NCI-H1694 treated with DMSO at 0.1 percent for 48 hours (cell line): ENCODE measurements at regions not wholly inside any gene's neighbourhood (a gene's known extent, or its start where the extent isn't known, plus 50 kb on each side); places are given as distances from the start of the nearest gene placed in this dataset.

Experiments
- DNase-seq: peaks from one replicate; lab custom pipeline; 2025; lab: John Stamatoyannopoulos, UW

DNA sequence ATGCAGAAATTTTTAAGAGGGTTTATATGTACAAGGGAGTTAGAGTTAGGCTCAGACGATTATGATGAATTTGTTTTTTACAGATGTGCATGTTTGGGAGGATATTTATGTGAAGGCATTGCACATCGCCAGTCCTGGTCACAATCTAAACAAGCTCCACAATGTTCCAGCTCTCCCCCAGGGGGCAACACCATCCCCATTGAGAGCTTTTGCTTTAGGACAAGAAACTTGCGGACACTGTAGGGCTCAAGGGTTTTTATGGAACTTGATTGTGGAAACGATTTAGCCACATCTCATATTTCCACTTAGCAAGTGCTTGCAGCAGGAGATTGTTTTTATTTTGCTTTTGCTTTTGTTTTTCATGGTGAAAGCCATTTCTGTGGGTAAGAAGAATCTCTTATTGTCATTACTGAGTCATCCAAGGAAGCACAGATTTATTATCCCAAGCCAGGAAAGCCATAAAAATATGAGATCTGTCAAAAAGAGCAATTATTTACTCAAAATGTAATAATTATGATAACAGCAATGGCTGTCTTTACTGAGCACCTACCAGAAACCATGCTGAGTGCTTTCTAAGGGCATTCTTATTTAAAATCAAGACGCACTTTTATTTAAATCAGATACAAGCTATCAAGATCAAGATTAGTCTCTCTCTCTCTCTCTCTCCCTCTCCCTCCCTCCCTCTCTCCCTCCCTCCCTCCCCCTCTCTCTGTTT lies 276.7 kb upstream of the SRRM4 start:
- DNase-seq, result no peak

DNA sequence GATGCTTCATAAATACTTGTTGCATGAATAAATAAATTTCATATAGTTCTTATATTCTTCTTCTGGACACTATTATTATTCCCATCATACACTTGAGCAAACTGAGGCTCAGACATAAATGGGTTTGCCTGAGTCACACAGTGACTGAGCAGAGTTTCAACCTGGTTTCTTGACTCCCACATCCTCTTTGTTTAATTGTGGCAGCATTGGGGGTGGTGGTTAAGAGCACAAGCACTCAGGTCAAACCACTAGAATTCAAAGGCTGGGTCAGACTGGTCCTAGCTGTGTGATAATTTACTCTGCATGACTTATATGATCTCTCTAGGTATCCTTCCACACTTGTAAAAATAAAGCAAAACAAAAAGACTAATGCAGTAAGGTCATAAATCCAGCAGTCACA lies 274.9 kb upstream of the SRRM4 start:
- DNase-seq, result no peak

DNA sequence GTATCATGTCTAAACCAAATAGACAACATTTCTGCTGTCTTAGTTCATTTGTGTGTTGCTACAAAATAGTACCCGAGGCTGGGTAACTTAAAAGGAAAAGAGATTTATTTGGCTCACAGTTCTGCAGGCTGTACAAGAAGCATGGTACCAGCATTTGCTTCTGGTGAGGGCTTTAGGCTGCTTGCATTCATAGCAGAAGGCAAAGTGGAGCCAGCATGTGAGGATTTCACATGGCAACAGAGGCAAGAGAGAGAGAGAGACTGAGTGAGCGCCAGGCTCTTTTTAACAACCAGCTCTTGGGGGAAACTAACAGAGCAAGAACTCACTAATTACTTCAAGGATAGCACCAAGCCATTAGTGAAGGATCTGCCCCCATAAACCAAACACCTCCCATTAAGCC lies 271.4 kb upstream of the SRRM4 start:
- DNase-seq, result no peak

DNA sequence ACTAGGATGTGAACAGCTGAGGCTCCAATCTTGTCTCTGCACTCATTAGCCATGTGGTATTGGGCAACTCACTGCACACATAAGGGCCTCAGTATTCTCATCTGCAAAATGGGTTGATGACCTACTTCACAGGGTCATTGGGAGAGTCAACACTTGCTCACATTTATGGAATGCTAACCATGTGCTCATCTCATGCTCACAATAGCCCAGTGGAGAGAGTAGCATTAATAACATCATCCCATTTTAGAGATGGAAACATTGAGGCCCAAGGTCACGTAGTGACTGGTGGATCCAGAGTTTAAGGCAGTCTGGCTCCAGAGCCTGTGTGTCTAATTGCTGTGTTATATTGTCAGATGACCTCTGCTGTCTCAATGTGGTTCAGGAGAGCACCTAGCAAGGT lies 270.2 kb upstream of the SRRM4 start:
- DNase-seq, result no peak

DNA sequence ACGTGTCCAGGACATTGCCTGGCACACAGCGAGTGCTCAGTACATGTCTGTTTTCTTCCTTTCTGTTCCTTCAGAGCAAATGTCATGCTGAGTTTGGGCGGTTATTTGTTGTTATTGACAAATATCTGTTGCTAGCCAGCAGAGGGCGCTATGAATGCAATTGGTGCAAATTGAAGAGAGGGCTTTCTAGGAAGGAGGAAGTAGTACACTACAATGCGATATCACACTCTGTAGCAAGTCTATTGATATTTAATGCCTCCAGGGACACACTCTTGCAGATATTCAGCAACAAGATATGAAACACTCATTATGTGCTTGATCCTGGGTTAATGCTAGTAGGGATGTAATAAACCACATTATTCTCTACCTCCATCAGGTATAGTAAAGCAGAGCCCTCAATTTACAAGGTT lies 267.3 kb upstream of the SRRM4 start:
- DNase-seq, result peak; percentile 14

DNA sequence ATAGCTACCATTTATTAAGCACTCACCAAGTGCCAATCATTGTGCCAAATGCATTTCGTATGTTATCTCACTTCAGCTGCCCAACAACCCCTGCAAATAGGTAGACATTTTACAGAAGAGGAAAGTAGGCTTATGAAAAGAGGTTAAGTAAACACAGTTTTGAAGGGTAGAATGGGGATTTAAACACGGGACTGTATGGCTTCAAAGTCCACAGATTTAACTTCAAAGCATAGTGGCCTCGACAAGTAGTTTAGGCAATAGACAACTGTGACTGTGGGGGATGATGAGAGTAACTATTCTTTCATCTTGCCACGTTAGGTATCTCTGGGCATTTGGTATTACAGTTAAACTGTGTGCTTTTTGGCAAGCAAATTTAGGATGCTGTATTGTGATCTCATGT lies 266.8 kb upstream of the SRRM4 start:
- no peak for DNase-seq

DNA sequence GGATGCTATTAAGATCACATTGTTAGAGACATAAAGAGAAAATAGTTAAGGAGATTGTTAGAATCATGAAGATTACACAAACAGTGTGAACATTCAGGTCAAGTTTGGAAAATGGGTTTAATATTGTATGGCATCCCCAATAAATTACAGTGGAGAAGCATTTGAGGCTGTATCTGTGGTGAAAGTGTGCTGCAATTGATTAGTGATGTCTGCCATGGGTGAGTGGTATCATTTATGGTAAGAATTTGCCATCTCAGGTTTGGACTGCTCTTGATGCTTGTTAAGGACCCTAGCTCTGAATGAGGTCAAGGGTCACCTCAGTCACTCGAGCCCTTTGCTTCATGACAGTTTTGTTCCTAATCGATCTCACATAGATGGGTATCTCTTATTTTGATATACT lies 265.7 kb upstream of the SRRM4 start:
- DNase-seq, result no peak

DNA sequence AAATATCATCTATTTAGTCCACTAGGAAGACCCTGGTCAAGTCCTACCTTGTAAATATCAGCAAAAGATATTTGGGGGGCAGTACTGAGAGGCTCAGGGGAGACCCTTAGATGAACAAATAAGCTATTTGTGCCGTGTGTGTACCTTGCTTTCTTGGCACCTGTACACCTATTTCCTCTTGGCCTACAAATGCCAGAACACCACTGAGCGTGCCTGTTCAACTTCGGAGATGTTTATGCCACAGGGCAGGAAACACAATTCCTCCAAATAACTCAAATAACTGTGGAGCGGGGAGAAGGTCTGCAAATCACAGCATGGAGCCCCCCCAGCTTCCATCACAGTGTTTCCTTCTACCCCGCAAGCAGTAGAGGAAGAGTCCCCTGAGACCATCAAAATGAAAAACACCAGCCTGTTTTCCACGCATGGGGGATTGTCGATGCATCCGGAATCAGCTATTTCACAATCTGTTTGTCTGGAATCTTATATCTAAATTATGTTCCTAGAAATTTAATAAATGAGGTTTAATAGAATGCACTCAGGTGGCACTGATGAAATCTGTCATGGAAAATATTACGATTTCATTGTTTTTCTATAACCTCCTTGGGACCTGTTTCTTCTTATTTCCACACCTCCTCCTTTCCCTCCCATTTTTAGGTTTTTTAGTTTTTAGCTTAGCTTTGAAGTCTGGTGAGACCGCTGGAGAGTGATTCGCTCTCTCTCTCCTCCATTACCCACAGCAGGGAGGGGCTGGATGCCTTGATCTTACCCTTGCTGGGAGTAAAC lies 254.0 kb upstream of the SRRM4 start:
- DNase-seq, result peak; percentile 5

DNA sequence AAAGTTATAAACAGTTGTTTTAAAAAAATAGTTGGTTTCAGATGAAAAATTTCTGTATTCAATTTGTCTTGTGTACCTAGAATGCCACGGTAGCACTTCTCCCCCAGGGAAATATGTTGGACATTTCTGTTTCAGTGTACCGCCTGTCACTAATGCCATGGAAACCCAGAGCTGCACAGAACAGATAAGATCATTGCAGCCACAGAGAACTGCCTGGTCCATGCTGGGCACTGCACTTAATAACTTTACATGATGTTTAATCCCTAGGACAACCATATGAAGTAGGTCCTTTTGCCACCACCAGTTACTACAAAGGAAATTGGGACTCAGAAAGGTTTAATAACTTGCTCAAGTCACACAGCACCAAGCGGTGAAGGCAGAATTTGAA lies 253.4 kb upstream of the SRRM4 start:
- DNase-seq, result no peak

DNA sequence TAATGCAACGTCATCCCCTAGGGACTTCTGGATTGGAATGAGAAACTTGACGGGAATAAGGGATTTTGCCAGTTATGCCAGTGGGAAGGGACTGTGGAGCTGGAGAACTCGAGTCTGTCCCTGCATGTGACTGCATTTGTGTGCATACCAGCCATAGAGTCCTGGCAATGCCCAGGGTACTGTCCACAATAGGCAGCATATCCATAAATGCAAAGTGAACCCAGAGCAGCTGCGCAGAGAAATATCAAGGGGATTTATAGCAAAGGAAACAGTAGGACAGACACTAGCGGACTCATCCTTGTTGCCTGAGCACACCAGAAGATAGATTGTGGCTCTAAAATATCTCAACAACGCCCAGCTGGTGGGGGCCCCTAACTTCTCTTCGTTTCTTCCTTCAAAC lies 247.1 kb upstream of the SRRM4 start:
- DNase-seq, result no peak

DNA sequence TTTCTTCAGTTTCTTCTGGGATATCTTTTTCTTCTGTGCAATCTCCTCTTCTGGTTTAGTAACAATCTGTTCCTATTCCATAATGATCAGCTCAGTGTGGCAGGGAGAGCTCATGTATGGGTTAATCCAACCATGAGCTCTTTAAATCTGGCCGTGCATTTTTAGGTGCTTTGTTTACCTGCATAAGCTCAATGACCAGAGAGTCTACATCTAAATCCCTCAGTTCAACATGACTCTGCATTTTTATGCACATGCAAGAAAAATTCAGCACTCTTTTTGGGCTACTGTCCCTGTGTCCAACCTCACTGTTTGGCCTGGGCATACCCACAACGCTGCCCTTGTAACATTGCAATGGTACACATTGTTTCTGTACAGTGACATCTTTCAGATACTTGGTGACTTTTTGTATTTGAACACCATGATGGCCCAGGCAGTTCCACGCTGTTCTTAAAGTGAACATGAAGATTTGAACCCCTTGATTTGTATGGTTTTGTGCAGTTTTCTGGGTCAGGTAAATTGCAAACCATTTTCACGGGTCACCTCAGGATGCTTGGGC lies 243.3 kb upstream of the SRRM4 start:
- DNase-seq, result no peak

DNA sequence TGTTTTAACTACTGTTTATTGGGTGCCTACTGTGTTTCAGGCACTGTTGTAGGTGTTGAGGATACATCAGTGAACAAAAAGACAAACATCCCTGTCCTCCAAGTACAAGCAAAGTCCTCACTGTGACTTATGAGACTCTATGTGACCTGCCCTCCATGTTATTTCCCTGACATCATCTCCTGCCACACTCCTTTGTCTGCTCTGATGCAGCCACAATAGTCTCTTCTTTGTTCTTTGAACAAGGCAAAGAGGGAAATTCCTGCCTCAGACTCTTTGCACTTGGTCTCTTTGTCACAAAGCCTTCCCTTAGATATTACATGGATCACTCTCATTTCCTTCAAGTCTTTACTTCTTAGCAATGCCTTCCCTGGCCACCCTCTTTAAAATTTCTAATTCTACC lies 240.1 kb upstream of the SRRM4 start:
- no peak for DNase-seq

DNA sequence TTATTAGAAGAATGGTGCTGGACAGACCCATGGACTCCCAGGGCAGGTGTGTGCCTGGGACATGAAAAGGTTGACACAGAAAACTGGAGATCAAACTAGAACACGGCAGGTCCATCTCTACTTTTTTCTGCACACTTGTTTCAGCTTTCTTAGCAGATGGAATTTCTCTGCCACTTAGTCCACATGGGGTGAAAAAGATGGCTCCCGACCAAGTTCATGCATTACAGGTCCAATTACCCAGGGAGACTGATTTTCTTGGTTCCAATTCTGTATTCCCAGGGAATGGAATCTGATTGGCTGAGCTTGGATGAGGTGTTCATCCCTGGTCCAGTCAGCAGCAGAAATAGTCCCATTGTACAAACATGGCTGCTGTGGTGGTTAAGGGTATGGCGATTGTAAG lies 238.9 kb upstream of the SRRM4 start:
- DNase-seq, result no peak

DNA sequence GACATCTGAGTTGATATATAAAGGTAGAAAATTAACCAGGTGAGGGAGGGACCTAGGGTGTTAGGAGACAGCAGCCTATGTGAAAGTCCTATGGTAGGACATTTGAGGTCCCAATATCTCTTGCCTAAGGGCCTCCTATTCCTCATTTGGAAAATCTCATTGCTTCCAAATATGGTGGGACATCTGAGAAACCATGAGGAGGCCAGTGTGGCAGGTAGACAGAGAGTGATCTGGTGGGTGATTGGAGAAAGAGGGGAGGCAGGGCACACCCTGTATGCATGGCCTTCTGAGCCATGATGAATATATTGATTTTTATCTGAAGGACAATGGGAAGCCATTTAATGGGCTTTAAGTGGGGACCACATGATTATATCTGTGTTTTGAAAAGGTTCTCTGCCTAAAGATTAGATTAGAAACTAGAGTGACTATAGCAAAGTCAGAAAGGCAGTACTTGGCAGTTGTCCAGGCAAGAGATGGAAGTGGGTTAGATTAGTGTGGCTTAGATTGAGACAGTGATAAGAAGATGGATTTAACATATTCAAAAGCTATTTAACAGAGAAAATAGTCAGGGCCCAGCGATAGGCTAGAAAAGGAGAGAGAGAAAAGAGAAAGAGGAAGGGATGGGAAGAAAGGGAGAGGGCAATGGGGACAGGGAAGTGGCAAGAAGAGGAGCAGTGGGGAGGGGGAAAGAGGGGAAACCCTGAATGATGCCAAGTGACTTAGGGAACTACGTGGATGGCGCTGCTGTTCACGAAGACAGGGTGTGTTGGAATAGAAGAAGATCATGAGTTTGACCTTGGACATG lies 237.2 kb upstream of the SRRM4 start:
- no peak for DNase-seq

DNA sequence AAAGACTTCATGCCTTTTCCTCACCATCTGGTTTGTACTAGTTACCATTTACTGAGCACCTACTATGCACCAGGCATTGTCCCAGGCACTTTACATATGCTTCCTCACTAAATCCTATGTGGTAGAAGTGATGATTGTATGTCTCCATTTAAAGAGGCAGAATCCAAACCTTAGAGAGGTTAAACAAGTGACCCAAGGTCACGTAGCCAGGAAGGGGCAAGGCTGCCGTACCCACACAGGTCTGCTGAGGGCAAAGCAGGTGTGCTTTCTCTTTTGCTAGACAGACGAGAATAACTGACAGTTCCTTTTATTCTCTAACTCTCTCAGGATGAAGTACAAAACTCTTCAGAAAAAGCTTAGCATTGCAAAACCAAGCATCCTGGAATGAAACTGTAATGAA lies 235.2 kb upstream of the SRRM4 start:
- no peak for DNase-seq

DNA sequence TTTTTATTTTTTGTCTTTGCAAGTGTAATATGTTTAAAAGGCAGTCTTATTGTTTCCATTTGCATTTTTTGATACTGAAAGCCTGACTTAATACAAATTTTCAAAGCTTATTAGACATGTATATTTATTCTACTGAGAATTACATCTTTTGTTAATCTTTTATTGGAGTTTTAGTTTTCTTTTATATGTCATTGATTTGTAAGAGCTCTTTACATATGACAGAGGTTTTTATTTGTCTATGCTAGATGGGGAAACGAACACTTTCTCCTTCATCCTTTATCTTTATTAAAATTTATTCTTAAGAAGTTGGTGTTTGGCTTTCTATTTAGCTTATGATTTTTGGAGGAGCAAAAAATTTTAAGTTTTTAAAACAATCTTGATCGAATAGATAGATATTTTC lies 234.4 kb upstream of the SRRM4 start:
- DNase-seq, result no peak

DNA sequence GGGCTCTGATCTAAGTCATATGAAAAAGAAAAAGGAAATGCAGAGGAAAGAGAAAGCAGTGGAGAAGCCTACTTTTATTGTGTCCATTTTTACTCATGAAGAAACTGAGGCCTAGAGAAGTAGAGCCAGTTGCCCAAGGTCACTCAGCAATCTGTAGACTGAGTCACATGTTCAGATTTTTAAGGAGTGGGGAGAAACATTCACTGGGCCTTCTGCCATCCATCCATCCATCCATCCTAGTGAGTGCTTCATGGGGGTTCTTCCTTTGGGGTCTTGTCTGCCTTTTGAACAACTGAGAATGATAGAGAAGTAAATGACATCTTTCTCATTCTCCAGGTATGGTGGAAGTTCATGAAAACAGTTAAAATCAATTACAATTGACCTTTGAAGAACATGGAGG lies 233.6 kb upstream of the SRRM4 start:
- no peak for DNase-seq

DNA sequence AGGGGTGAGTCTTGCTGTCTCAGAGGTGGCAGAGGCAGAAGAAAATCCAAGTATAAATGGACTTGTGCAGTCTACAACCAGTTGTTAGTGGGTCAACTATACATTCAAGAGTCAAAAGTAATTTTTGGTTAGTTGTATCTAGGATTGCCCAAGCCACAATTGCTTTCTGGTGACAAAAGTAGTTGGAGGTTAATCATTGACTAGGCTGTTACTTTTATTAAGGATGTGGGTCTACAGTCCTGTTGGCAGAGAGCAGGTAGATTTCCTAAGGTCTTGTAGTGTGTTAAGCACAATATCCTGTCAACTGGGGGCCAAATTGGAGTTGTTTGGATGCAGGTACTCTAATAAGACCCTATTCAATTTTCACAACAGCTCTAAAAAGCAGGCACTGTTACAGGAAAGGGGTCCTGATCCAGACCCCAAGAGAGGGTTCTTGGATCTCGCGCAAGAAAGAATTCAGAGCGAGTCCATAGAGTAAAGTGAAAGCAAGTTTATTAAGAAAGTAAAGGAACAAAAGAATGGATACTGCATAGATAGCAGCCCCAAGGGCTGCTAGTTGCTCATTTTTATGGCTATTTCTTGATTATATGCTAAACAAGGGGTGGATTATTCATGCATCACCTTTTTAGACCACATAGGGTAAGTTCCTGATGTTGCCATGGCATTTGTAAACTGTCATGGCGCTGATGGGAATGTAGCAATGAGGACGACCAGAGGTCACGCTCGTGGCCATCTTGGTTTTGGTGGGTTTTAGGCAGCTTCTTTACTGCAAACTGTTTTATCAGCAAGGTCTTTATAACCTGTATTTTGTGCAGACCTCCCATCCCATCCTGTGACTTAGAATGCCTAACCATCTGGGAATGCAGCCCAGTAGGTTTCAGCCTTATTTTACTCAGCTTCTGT lies 232.6 kb upstream of the SRRM4 start:
- DNase-seq, result no peak

DNA sequence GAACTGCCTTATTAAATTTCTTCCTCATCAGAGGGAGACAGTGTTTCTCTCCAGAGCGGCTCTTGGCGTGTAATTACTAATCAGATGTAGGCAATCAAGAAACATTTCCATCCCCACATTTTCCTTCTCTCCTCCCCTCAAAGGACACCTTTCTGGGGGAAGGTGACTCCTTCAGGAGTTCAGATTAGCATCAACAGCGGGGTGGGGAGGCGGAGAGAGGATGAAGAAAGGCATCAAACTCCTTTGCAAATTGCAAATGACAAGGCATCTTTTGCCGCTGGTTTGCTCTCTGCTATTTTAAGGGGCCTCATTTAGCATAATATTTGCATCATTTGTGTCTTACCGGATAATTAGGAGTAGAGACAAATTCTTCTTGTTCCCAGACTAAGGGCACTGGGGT lies 231.7 kb upstream of the SRRM4 start:
- DNase-seq, result no peak

DNA sequence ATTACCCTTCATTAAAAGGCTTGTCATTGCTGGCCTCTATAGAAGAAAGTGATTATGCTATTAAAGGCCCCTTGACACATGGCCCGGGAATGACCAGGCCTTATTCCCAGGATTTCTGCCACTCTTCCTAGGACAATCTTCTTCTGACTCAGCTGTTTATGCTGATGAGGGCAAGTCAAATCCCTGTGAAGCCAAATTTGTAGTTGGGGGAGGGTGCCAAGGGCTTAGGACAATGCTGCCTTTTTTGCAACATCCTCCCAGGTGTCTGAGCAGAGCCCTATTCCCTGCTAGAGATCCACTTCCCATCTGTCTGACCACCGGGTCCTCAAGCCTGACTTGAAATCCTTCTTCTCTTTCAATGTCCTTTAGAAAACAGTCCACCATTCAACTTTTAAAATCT lies 230.7 kb upstream of the SRRM4 start:
- no peak for DNase-seq

DNA sequence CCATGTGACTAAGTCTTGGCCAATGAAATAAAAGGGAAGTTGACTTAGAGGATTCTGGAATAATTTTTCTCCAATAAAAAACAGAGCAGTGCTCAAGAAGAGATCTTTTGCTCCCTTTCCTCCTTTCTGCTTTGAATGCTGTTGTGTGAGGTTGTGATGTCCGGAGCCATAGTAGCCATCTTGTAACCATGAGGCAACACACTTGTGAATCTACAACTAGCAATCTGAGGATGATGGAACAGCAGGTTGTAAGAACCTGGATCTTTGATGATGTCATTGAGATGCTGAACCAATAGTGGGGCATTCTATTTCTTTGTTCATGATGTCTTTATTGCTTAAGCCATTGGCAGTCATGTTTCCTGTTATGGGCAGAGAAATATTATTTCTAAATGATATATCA lies 230.0 kb upstream of the SRRM4 start:
- DNase-seq, result no peak

DNA sequence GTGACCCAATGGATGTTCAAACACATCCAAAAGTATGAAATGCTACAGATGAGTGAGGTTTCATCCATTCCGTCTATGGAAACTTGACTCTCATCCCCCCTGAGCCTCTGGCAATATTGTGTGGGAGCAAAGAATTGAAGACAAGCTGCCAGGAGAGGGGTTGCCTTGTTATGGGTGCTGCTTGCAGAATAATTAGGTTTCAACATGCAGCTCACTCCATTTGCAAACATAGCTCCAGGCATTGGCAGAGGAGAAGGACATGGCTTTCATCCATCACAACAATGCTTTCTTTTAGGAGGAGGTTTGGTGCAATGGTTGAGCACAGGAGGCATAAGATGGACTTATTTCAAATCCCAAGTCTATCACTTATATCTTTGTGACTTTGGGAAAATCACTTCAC lies 220.7 kb upstream of the SRRM4 start:
- no peak for DNase-seq
